Erythroblast (primary cell): ENCODE measurements at regions not wholly inside any gene's neighbourhood (a gene's known extent, or its start where the extent isn't known, plus 50 kb on each side); places are given as distances from the start of the nearest gene placed in this dataset.

Experiments used
- GATA1 ChIP-seq: IDR thresholded peaks from 2 replicates; pipeline ENCODE4 v1.6.1; 2011; ENCODE audit warnings: low read depth, mild to moderate bottlenecking, control low read depth, low read length, moderate library complexity
- POLR2A ChIP-seq: IDR thresholded peaks from 2 replicates; pipeline ENCODE4 v1.6.1; 2011; ENCODE audit warnings: mild to moderate bottlenecking, low read length

- no peak for TF ChIP-seq POLR2A
- no peak for TF ChIP-seq GATA1
These were observed 182.5 kb downstream of the TXNL1 start for GRCh38 chr18:56455874-56456273.
